H1 (cell line): ENCODE measurements at regions not wholly inside any gene's neighbourhood (a gene's known extent, or its start where the extent isn't known, plus 50 kb on each side); places are given as distances from the start of the nearest gene placed in this dataset.

Source experiments
- ASH2L ChIP-seq: fragments of 200-600, 300-600 bp; sonication (generic); IDR thresholded peaks from one replicate; pipeline ENCODE4 v1.7.1; 2017; ENCODE audit warnings: low read length
- TBP ChIP-seq: IDR thresholded peaks from 2 replicates; pipeline ENCODE4 v1.6.1; 2011; ENCODE audit warnings: low read depth, low read length, improper control_type of control experiment

DNA sequence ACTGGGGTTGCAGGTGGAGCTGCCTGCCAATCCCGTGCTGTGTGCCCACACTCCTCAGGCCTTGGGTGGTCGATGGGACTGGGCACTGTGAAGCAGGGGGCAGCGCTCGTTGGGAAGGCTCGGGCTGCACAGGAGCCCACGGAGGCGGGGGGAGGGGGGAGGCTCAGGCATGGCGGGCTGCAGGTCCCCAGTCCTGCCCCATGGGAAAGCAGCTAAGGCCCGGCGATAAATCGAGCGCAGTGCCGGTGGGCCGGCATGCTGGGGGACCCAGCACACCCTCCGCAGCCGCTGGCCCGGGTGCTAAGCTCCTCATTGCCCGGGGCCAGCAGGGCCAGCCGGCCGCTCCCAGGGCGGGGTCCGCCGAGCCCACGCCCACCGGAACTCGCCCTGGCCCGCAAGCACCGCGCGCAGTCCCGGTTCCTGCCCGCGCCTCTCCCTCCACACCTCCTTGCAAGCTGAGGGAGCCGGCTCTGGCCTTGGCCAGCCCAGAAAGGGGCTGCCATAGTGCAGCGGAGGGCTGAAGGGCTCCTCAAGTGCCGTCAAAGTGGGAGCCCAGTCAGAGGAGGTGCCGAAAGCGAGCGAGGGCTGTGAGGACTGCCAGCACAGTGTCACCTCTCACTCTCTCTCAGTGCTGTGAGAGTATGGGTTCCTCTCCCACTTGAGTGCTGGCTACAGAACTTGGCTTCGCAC, 1210.6 kb upstream of the NXPH2 start:
- TF ChIP-seq TBP (no peak), ASH2L (no peak)
